HepG2 (cell line): ENCODE measurements at regions not wholly inside any gene's neighbourhood (a gene's known extent, or its start where the extent isn't known, plus 50 kb on each side); places are given as distances from the start of the nearest gene placed in this dataset.

Source experiments
- ATAC-seq: fragments of 200-7000 bp; cut with Tn5 transposase; 3 replicates; pipeline ENCODE4 v1.9.1; 2020; ENCODE audit warnings: mild to moderate bottlenecking, moderate library complexity
- BruUV-seq: library from RNA; stranded (reverse); fragments of 400-500 nt; replicated peaks from 2 replicates; lab custom pipeline; 2021; lab: Mats Ljungman, UMichigan
- CTCF ChIA-PET: fragments of 300-600 bp; formaldehyde crosslinking; extraction: SDS; loops from one replicate; lab custom pipeline; 2021; ENCODE audit warnings: low total read pairs, inconsistent platforms, low intra/inter-chr PET ratio; lab: Yijun Ruan, JAX
- POLR2A ChIA-PET: fragments of 350-600 bp; sonication (Branson Sonifier 250); formaldehyde crosslinking; loops from one replicate; lab custom pipeline; 2020; ENCODE audit warnings: antibody characterized with exemption, inconsistent platforms; lab: Yijun Ruan, JAX
- DNase-seq: peaks from one replicate; pipeline ENCODE4 v3.0.0-alpha.2; 2015; ENCODE audit warnings: low spot score
- FAIRE-seq: peaks from 3 replicates; lab custom pipeline; 2011; peaks lifted over from hg19 to GRCh38; lab: Jason Lieb, UNC
- H2AFZ ChIP-seq: one replicate; pipeline ENCODE4 v1.6.1; 2011; ENCODE audit warnings: low read length, inconsistent platforms
- H3K27ac ChIP-seq: fragments of 300-600 bp; 3 replicates; pipeline ENCODE4 v1.8.0; 2011; ENCODE audit warnings: mixed run types, mild to moderate bottlenecking, mixed read lengths, low read length, inconsistent platforms; ENCODE audit not compliant: insufficient read depth; ENCODE audit errors: extremely low read length
- H3K27me3 ChIP-seq, 2 experiments: fragments of 200-600 bp in 1 of 2; 2 replicates in 1 of 2; 3 replicates in 1 of 2; pipeline versions ENCODE4 v1.6.0 to v1.8.0; 2011; ENCODE audit warnings: low read length in 2 of 2, mild to moderate bottlenecking in 2 of 2, moderate library complexity in 2 of 2, inconsistent platforms in 1 of 2; ENCODE audit not compliant: insufficient read depth in 2 of 2, control insufficient read depth in 1 of 2
- H3K36me3 ChIP-seq, 2 experiments: fragments of 200-600 bp in 1 of 2; replicated peaks in 1 of 2; 2 replicates in 1 of 2; 3 replicates in 1 of 2; pipeline versions ENCODE4 v1.5.1 to v1.8.0; 2011; ENCODE audit warnings: low read length in 2 of 2, inconsistent platforms in 1 of 2; ENCODE audit not compliant: insufficient read depth in 2 of 2, control insufficient read depth in 1 of 2
- H3K4me1 ChIP-seq: 2 replicates; pipeline ENCODE4 v1.5.1; 2012; ENCODE audit warnings: low read length, inconsistent platforms; ENCODE audit not compliant: insufficient read depth
- H3K4me2 ChIP-seq: 2 replicates; pipeline ENCODE4 v1.6.0; 2011; ENCODE audit warnings: low read depth, low read length, inconsistent platforms
- H3K4me3 ChIP-seq, 3 experiments: fragments of 200-600 bp in 1 of 3; sonication (generic), shearing (Covaris generic) in 1 of 3; replicated peaks in 1 of 3; 2 replicates each; pipeline ENCODE4 v1.5.1; 2011 to 2016; ENCODE audit warnings: low read length in 3 of 3, inconsistent platforms in 2 of 3, low read depth in 2 of 3, mild to moderate bottlenecking in 2 of 3, control low read depth in 1 of 3, mixed read lengths in 1 of 3; ENCODE audit not compliant: insufficient read depth in 1 of 3
- H3K79me2 ChIP-seq: one replicate; pipeline ENCODE4 v1.6.1; 2011; ENCODE audit warnings: low read length, inconsistent platforms; ENCODE audit not compliant: insufficient read depth
- H3K9ac ChIP-seq: 2 replicates; pipeline ENCODE4 v1.6.0; 2011; ENCODE audit warnings: mild to moderate bottlenecking, low read depth, low read length, inconsistent platforms; ENCODE audit not compliant: insufficient read depth
- H3K9me3 ChIP-seq: 2 replicates; pipeline ENCODE4 v1.5.1; 2012; ENCODE audit warnings: mild to moderate bottlenecking, low read length
- H4K20me1 ChIP-seq: 2 replicates; pipeline ENCODE4 v1.6.0; 2011; ENCODE audit warnings: inconsistent platforms, mild to moderate bottlenecking, low read length, moderate library complexity; ENCODE audit not compliant: insufficient read depth
- AKNA ChIP-seq: sonication (generic); formaldehyde crosslinking; IDR thresholded peaks from 2 replicates; pipeline ENCODE4 v1.4.0; 2020; ENCODE audit warnings: missing genetic modification reagents, borderline replicate concordance
- CBX2 ChIP-seq, 2 experiments: fragments of 200-600 bp in 1 of 2; sonication (generic); formaldehyde crosslinking in 1 of 2; IDR thresholded peaks; 2 replicates each; pipeline versions ENCODE4 v1.7.0 to v1.8.1; 2018 to 2022; ENCODE audit warnings: low read depth in 2 of 2, low read length in 1 of 2, mild to moderate bottlenecking in 1 of 2, missing genetic modification reagents in 1 of 2
- FOXJ3 ChIP-seq: sonication (generic); formaldehyde crosslinking; IDR thresholded peaks from 2 replicates; pipeline ENCODE4 v1.4.0; 2020; ENCODE audit warnings: missing genetic modification reagents, mild to moderate bottlenecking, borderline replicate concordance
- PPARG ChIP-seq: conservative IDR thresholded peaks from 2 replicates; pipeline ENCODE4 v1.6.1; 2016; ENCODE audit warnings: missing biosample characterization, missing genetic modification reagents
- SMAD3 ChIP-seq: sonication (generic); formaldehyde crosslinking; IDR thresholded peaks from 2 replicates; pipeline ENCODE4 v1.4.0; 2020; ENCODE audit warnings: missing genetic modification reagents
- SPEN ChIP-seq: sonication (generic); formaldehyde crosslinking; IDR thresholded peaks from 2 replicates; pipeline ENCODE4 v1.5.1; 2020; ENCODE audit warnings: low read depth, mild to moderate bottlenecking, missing genetic modification reagents
- TP53 ChIP-seq: sonication (generic); formaldehyde crosslinking; conservative IDR thresholded peaks from 2 replicates; pipeline ENCODE4 v1.4.0; 2020; ENCODE audit warnings: missing genetic modification reagents
- ZBTB46 ChIP-seq: sonication (generic); formaldehyde crosslinking; IDR thresholded peaks from 2 replicates; pipeline ENCODE4 v1.4.0; 2020; ENCODE audit warnings: mild to moderate bottlenecking, missing genetic modification reagents, borderline replicate concordance
- ZNF253 ChIP-seq: sonication (generic); formaldehyde crosslinking; IDR thresholded peaks from 2 replicates; pipeline ENCODE4 v1.8.0; 2022; ENCODE audit warnings: mild to moderate bottlenecking, missing genetic modification reagents, borderline replicate concordance
- ZNF263 ChIP-seq: sonication (generic); formaldehyde crosslinking; IDR thresholded peaks from 2 replicates; pipeline ENCODE4 v1.4.0; 2020; ENCODE audit warnings: missing genetic modification reagents
- ZNF343 ChIP-seq: sonication (generic); formaldehyde crosslinking; IDR thresholded peaks from 2 replicates; pipeline ENCODE4 v1.4.0; 2020; ENCODE audit warnings: mild to moderate bottlenecking, missing genetic modification reagents
- ZNF577 ChIP-seq: sonication (generic); formaldehyde crosslinking; IDR thresholded peaks from 2 replicates; pipeline ENCODE4 v1.4.0; 2020; ENCODE audit warnings: mild to moderate bottlenecking, low read depth, missing genetic modification reagents, borderline replicate concordance
- ZNF790 ChIP-seq: sonication (generic); formaldehyde crosslinking; IDR thresholded peaks from 2 replicates; pipeline ENCODE4 v1.8.0; 2022; ENCODE audit warnings: missing genetic modification reagents, mild to moderate bottlenecking, borderline replicate concordance
- WGBS: methylation state at CpG from one replicate; pipeline ENCODE4 v1.1.6; 2017; ENCODE audit warnings: low lambda C conversion rate; 5-methylcytosine and 5-hydroxymethylcytosine counted together
- in situ Hi-C: cut with HindIII; loops from 2 replicates; pipeline ENCODE4 v1.10.0; 2017; ENCODE audit warnings: low pct_unique_long_range_greater_than_20kb; ENCODE audit not compliant: extremely low pct_ligation_motif_present
- intact Hi-C: fragments of 100-400 bp; cut with micrococcal nuclease; formaldehyde crosslinking; loops from one replicate; pipeline ENCODE4 v1.10.0; 2022; ENCODE audit not compliant: unreplicated experiment

- no TSS peak for BruUV-seq
- TF ChIP-seq ZNF263 (CRISPR knock-in tag) (no peak), FOXJ3 (CRISPR knock-in tag) (no peak), ZNF343 (CRISPR knock-in tag) (no peak), ZNF577 (CRISPR knock-in tag) (no peak), CBX2 (IDR thresholded peaks at IDR 0.05; ENCODE audit: low read depth, low read length) (no peak), CBX2 (CRISPR knock-in tag; IDR thresholded peaks at IDR 0.05; ENCODE audit: low read depth) (no peak), TP53 (CRISPR knock-in tag) (no peak), AKNA (no peak), ZNF790 (no peak), SMAD3 (no peak), PPARG (CRISPR knock-in tag) (no peak), ZBTB46 (CRISPR knock-in tag) (no peak), SPEN (no peak), ZNF253 (no peak)
- no peaks in the 10 kb centered on the region for H3K36me3 ChIP-seq
- ATAC-seq, result no peak; the same call in 2 of the 3 replicates
- 21% methylated on average over 4 of the region's 4 CpGs for WGBS
- H3K79me2 ChIP-seq, result no peaks in the 10 kb centered on the region
- H3K4me3 ChIP-seq, result no peak overlapping the region
- H3K27ac ChIP-seq, result no peak overlapping the region
- no peaks in the 10 kb centered on the region for H4K20me1 ChIP-seq
- no peak overlapping the region for H2AFZ ChIP-seq
- in situ Hi-C loops, result no loop called here
- ChIA-PET POLR2A (no interaction called here), CTCF (no interaction called here)
- FAIRE-seq, result no peak
- no peaks in the 10 kb centered on the region for H3K27me3 ChIP-seq
- peak; percentile 10 for DNase-seq
- H3K9ac ChIP-seq, result no peak overlapping the region
- H3K4me1 ChIP-seq, result no peaks in the 10 kb centered on the region
- intact Hi-C loops, result no loop called here
- no peaks in the 10 kb centered on the region for H3K9me3 ChIP-seq
- H3K4me2 ChIP-seq, result no peak overlapping the region
These were observed 248.8 kb downstream of the RDH14 start for GRCh38 chr2:18311420-18312195.
